HCEC 1CT (cell line): ENCODE measurements at regions not wholly inside any gene's neighbourhood (a gene's known extent, or its start where the extent isn't known, plus 50 kb on each side); places are given as distances from the start of the nearest gene placed in this dataset.
"Not testable (repeated sequence)": the region's sequence is repeated elsewhere in the genome, so short reads cannot be mapped to it uniquely, and the experiment has no call there.

ENCODE experiments used
- DNase-seq: peaks from one replicate; pipeline ENCODE4 v3.0.0-alpha.2; 2017

- peak; percentile 49 for DNase-seq
Measured at GRCh38 chr3:105277656-105278055, 89.1 kb upstream of the ALCAM start.

DNA sequence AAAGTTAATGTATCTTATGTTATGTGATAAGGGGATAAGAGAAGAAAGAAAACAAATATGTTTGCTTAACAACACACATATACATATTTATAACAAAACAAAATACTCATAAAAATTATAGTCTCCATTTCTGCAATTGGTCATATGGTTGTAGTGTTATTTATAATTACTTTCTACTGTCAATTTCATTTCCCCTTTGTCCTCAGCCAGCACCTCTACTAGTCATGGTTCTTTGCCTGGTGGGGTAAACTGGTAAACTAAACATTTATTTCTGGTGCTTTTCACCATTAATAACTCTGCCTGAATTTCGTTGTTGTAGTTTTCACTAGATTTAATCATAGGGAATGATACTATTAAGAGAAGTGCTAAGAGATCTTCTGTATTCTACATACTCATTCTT lies 88.0 kb upstream of the ALCAM start:
- DNase-seq = no peak

- DNase-seq = no peak
Measured at GRCh38 chr3:105281989-105282388, 84.7 kb upstream of the ALCAM start.

DNA sequence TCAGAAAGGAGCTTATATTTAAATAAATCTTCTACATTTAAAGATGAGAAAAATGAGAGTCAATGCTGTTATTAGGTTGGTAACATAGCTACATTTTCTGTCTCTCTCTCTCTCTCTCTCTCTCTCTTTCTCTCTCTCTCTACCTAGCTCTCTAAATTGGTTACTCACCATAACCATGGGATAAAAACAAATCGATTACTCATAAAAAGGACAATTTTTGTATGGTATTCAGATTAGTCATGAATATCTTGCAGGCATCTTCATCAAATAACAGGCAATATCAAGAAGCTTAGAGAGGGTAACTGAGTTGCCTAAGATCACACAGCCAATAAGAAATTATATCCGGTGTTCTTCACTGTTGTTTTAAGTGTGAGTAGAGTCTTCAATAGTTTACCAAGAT lies 81.8 kb upstream of the ALCAM start:
- DNase-seq = peak; percentile 64

- no peak for DNase-seq
Measured at GRCh38 chr3:105285653-105286241, 81.0 kb upstream of the ALCAM start.

- DNase-seq = no peak
Measured at GRCh38 chr3:105293441-105293840, 73.3 kb upstream of the ALCAM start.

- not testable (repeated sequence) for DNase-seq
Measured at GRCh38 chr3:105296182-105296822, 70.4 kb upstream of the ALCAM start.

GRCh38 chr3:105304487-105304886 lies 62.2 kb upstream of the ALCAM start:
- DNase-seq = no peak

DNA sequence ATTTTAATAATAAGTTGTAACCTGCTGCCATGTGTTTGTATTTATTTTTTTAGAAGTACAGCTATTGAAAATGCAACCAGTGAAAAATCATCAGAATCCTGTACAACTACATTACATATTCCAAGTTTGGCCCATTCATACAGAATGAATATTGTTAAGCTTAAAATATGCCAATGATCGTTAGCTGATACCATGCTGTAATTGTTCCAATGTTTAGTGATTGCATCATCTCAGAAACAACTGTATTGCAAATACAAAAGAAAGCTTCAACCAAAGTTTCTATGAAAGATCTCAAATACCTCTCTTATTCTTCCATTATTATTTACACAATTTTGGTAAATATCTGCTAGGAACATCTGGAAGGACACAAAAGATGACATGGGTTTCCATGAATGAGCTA lies 51.6 kb upstream of the ALCAM start:
- DNase-seq = no peak

DNA sequence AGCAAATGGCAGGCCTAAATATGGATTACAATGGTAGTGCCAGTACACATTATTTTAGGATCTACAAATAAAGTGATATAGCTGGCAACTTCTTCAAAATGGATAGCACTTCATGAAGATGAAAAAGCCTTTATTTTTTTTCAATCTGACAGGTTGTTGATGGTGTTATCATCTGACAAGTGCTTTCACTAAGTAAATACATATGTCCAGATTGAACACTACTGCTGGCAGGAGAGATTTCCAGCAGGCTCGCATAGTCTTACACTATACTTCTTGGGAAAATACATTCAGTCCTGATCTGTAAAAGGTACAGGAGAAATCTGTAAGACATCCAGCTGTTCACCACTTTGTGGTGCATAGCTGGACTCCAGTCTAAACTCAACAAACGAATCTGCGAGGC lies 50.9 kb upstream of the ALCAM start:
- DNase-seq = no peak

DNA sequence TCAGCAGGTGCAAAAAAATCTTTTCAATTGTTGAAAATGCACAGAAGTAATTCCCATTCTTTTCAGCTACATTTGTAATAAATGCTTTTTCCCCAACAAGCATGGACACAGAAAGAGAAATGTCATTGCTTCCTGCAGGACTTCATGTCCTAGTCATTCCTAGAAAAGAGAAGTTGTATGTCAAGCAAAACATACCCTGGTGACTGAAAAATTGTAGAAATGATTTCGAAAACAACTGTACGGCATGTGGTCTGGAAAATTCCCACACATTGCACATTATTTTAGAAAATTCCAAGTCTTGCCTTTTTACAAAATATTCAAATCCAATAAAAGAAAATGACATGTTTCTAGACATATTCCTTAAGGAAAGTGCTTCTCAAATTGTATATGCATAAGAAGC lies 50.4 kb upstream of the ALCAM start:
- no peak for DNase-seq
